ENCODE measurements at regions not wholly inside any gene's neighbourhood (a gene's known extent, or its start where the extent isn't known, plus 50 kb on each side); places are given as distances from the start of the nearest gene placed in this dataset.

- no peak overlapping the region for H2AFZ ChIP-seq (ENCODE audit: low read depth, low read length)
- H3K4me3 ChIP-seq (ENCODE audit: low read length): no peak overlapping the region
- no peaks in the 10 kb centered on the region for H3F3A ChIP-seq (ENCODE audit: insufficient read depth, low read length, poor library complexity, severe bottlenecking)
- H3K36me3 ChIP-seq (ENCODE audit: insufficient read depth, low read length): no peaks in the 10 kb centered on the region
- no peak overlapping the region for H3K27ac ChIP-seq (ENCODE audit: low read length)
- H3K9me2 ChIP-seq (ENCODE audit: insufficient read depth, low read length): no peaks in the 10 kb centered on the region
- H3K79me2 ChIP-seq (replicated peaks; ENCODE audit: insufficient read depth, low read length): no peaks in the 10 kb centered on the region
- no peaks in the 10 kb centered on the region for H3K27me3 ChIP-seq (ENCODE audit: insufficient read depth, low read depth, low read length)
- no peak overlapping the region for H3K9ac ChIP-seq (ENCODE audit: low read length)
- H3K9me3 ChIP-seq (ENCODE audit: low read length): no peaks in the 10 kb centered on the region
- TF ChIP-seq MXI1 (conservative IDR thresholded peaks at IDR 0.05; ENCODE audit: poor library complexity, severe bottlenecking): no peak
- TF ChIP-seq RAD21 (conservative IDR thresholded peaks at IDR 0.05): no peak
- no peak for TF ChIP-seq REST (IDR thresholded peaks at IDR 0.05; ENCODE audit: borderline replicate concordance)
- TF ChIP-seq SMC3 (conservative IDR thresholded peaks at IDR 0.05; ENCODE audit: poor library complexity): no peak
- no peak for TF ChIP-seq CTCF (IDR thresholded peaks at IDR 0.05; ENCODE audit: poor library complexity, severe bottlenecking)
- TF ChIP-seq TAF1 (IDR thresholded peaks at IDR 0.05; ENCODE audit: low read depth): no peak
- no peak for TF ChIP-seq POLR2AphosphoS5 (IDR thresholded peaks at IDR 0.05)
- no peak for TF ChIP-seq EZH2 (IDR thresholded peaks at IDR 0.05; ENCODE audit: borderline replicate concordance, insufficient read depth, low read length, poor library complexity, severe bottlenecking)
- TF ChIP-seq EP300 (conservative IDR thresholded peaks at IDR 0.05; ENCODE audit: poor library complexity, severe bottlenecking): no peak
- no peaks in the 10 kb centered on the region for H4K20me1 ChIP-seq (ENCODE audit: insufficient read depth)
- H3K4me2 ChIP-seq (ENCODE audit: low read length): no peak overlapping the region
Observed at GRCh38 chr12:88922816-88923215, 342.5 kb upstream of the KITLG start.

DNA sequence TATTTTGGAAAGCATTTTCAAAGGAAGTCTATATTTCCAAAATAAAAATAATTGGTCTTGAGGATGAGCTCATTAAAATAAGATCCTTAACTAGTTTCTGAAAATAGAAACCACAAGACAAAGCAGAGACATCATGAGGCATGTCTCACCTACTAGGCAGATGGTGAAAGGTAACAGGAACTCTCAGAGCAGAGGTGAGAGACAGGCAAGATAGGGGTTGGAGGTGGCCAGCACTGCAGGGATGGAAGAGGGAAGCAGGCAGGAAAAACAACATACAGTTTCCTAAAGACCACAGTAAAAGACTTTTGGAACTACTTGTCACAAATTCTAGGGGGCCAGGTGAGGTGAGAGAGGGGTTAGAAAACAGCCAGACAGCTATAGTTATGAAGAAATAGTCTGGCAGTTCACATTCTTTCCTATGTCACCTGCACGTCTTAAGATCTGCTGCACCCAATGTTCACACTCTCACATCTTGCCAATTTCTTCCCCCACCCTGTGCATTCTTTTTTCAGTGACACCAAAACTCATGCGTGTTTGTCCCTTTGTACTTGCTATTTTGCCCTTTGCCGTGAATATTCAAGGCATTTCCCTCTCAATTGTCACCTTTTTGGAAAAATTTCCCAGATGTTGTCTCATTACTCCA is 341.7 kb upstream of the KITLG start:
- H3K4me2 ChIP-seq (ENCODE audit: low read length): no peak overlapping the region
- no peaks in the 10 kb centered on the region for H3K36me3 ChIP-seq (ENCODE audit: insufficient read depth, low read length)
- H2AFZ ChIP-seq (ENCODE audit: low read depth, low read length): no peak overlapping the region
- H3K27me3 ChIP-seq (ENCODE audit: insufficient read depth, low read depth, low read length): no peaks in the 10 kb centered on the region
- no peak overlapping the region for H3K4me3 ChIP-seq (ENCODE audit: low read length)
- H3K9ac ChIP-seq (ENCODE audit: low read length): no peak overlapping the region
- TF ChIP-seq RAD21 (conservative IDR thresholded peaks at IDR 0.05) (no peak), CTCF (IDR thresholded peaks at IDR 0.05; ENCODE audit: poor library complexity, severe bottlenecking) (no peak), MXI1 (conservative IDR thresholded peaks at IDR 0.05; ENCODE audit: poor library complexity, severe bottlenecking) (no peak), TAF1 (IDR thresholded peaks at IDR 0.05; ENCODE audit: low read depth) (no peak), POLR2AphosphoS5 (IDR thresholded peaks at IDR 0.05) (no peak), EP300 (conservative IDR thresholded peaks at IDR 0.05; ENCODE audit: poor library complexity, severe bottlenecking) (no peak), SMC3 (conservative IDR thresholded peaks at IDR 0.05; ENCODE audit: poor library complexity) (no peak), EZH2 (IDR thresholded peaks at IDR 0.05; ENCODE audit: borderline replicate concordance, insufficient read depth, low read length, poor library complexity, severe bottlenecking) (no peak), REST (IDR thresholded peaks at IDR 0.05; ENCODE audit: borderline replicate concordance) (no peak)
- no peaks in the 10 kb centered on the region for H3F3A ChIP-seq (ENCODE audit: insufficient read depth, low read length, poor library complexity, severe bottlenecking)
- no peaks in the 10 kb centered on the region for H4K20me1 ChIP-seq (ENCODE audit: insufficient read depth)
- no peak overlapping the region for H3K27ac ChIP-seq (ENCODE audit: low read length)
- no peaks in the 10 kb centered on the region for H3K9me2 ChIP-seq (ENCODE audit: insufficient read depth, low read length)
- H3K9me3 ChIP-seq (ENCODE audit: low read length): no peaks in the 10 kb centered on the region
- no peaks in the 10 kb centered on the region for H3K79me2 ChIP-seq (replicated peaks; ENCODE audit: insufficient read depth, low read length)
